ENCODE measurements at regions not wholly inside any gene's neighbourhood (a gene's known extent, or its start where the extent isn't known, plus 50 kb on each side); places are given as distances from the start of the nearest gene placed in this dataset.
"Not testable (repeated sequence)": the region's sequence is repeated elsewhere in the genome, so short reads cannot be mapped to it uniquely, and the experiment has no call there.

DNA sequence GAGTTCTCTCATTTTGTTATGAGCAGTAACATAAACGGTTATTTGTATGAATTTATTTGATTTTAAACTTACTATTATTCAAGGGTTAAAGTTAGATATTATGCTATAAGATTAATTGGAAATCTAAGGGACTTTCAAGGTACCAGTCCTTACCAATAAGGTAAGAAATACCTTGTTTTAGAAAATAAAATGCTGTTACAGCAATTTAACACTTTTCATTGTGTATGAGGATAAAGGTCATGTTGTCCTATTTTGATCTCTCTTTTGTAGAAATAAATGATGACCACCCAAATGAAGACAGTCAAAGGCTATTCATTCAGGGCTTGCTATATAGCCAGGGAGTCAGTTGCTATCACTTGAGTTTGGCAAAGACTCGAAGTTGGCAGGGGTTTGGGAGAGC, 1185.9 kb upstream of the GOT2 start:
- no peak for DNase-seq

DNA sequence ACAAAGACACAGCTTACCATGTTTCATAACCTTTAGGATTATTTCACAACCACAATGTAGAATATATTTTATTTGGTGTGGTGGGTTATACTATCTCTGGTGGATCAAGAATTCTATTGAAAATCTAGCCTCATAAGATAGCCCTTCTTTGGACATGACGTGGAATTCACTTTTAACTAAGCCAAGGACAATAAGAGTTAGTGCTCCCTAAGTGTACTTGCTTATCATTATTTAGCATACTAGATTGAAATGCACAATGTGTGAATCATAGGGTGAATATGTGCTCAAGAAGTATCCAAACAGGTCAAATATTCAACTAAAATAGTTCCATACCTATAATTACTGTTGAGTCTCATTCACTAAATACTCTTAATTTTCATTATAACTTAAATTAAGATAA, 1179.5 kb upstream of the GOT2 start:
- DNase-seq: no peak

DNA sequence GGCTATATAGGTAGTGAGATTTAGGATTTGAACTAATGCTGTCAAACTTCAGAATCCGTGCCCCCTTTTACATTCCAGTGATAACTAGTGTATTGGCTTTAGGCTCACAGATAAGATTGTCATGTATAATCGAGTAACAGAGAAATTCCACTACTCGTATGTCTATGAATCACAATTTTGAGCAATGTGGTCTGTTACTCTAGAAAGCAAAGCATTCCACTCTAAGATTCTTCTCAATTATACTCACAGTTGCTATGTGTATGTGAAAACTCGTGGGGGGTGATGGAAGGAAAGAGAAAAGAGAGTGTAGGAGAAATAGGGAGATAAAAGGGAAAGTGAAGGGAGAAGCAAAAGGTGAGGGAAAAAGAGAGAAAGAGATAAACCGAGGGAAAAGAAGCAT, 1175.1 kb upstream of the GOT2 start:
- DNase-seq: no peak

DNA sequence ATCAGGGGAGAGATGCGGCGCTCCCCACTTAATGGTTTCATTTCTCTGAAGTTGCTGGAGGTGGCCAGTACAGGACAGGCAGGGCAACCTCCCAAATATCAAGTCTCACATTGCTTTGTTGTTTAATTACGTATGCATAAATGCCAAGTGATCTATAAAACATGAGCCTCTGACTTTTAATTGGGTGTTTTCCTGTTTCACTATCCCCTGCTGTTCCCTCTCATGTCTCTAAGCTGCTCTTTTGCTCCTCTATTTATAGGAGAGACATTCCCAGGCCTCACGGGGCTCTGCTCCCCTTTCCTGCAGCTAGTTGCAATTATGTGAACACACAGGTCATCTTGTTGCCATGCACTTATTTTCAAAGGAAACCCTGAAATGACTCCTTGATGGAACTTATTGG, 1173.5 kb upstream of the GOT2 start:
- DNase-seq: no peak

DNA sequence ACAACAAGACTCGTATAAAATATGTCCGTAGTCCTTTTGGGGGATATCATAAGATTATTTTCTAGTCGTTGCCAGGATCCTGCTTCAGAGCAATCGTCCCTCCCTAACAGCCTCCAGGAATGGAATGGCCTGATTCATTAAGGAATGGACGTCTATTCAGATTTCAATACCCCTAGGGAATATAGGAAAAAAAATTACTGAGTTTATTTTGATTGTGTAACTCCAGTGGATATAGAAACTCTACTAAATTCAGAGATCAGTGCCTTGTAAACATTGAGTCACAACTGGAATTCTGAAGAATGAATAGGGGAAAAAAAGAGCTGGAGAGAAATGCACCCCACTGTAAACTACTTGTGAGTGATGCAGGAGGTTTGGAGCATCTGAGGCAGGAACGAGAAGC, 1171.5 kb upstream of the GOT2 start:
- no peak for DNase-seq

DNA sequence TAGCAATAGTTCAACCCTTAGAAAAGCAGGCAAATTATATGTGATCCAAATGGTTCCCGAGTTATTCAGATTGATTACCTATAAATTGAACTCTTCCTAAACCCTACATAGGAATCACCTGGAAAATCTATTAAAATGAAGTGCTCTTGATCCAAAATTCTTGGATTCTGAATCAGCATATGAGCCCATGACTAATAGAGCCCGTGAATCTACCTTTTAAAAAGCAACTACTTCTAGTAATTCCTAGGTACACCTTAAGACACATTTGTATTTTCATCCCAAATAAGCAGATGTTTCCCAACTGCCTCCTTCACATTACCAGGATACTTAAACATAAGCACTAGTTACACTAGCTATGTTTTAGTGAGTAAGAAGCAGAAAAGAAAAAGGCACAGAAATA, 1171.0 kb upstream of the GOT2 start:
- no peak for DNase-seq

DNA sequence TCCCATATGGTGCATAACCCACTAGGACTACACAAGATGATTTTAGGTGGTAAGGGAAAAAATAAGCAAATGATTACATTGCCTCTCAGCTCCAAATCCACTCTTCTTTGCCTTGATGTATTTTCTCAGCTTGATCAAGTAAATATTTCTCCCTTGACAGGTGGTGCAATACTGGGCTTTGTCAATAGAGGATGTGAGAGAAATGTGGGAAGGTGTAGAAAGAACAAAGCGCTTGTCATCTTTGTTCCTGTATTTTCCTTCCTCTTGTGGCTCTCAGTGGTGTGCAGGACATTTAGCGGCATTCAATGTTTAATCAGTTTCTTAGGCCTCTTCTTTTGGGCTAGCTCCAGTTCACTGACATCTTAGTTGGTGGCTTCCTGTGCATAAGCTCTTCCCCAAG, 1165.8 kb upstream of the GOT2 start:
- no peak for DNase-seq

DNA sequence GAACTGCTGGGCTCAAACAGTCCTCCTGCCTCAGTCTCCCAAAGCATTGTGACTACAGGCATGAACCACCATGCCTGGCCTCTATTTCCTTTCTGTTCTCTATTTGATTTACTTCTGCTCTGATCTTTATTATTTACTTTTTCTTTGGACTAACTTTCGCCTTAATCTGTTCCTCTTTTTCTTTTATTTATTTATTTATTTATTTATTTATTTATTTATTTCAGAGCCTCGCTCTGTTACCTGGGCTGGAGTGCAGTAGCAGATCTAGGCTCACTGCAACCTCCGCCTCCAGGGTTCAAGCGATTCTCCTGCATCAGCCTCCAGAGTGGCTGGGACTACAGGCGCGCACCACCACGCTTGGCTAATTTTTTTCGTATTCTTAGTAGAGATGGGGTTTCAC, 1158.3 kb upstream of the GOT2 start:
- DNase-seq: no peak

DNA sequence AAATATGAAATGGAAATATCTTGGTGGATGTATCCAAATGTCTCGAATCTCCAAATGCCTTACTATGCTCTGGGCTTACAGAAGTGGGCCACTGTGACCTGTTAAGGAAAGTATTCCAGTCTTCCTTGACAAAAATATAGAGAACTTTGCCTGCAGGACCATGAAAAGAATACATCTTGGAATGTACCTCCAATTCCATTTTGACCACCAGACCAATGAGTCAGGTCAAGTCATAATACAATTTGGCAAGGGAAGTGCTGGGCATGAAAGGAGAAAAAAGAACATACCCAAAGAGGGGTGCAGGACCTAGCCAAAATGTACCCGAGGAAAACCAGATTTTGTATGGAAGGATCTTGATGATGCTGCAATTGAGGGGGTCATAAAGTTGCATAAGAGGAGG, 1153.7 kb upstream of the GOT2 start:
- no peak for DNase-seq

DNA sequence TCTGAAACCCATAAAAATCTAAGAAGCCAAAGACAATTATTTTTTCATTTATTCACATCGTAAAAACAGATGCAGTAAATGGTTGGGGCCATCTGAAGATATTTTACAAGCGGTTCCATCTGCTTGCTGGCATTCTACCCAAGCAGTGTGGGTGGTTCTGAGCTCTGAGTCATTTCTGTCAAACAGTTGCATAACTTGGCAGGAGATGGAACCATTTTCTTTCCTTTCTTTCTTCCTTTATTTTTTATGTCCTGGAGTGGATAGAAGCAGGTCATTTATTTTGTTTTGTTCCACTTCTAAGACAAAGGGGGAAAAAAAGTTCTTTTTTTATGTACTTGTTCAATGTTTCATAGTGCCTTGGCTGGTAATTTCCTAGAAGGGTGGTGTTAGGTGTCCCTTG, 1151.9 kb upstream of the GOT2 start:
- no peak for DNase-seq

DNA sequence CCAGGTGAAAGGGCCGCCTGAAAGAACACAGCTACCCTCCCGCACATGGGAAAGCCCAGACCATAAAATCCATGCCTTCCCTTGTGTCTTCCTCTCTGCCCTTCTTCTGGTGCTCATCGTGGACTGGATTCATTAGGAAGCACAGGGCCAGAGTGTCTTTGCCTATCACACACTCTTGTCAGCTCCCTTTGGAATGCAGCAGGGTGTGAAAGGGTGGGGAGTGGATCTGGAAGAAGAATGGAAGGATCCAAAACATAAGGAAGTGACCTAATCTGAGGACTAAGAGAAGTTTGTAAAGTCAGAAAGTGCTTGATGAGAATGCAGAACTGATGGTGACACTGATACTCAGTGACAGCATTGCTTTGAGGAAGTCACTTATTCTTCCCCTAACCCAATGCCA, 1147.3 kb upstream of the GOT2 start:
- DNase-seq: no peak

DNA sequence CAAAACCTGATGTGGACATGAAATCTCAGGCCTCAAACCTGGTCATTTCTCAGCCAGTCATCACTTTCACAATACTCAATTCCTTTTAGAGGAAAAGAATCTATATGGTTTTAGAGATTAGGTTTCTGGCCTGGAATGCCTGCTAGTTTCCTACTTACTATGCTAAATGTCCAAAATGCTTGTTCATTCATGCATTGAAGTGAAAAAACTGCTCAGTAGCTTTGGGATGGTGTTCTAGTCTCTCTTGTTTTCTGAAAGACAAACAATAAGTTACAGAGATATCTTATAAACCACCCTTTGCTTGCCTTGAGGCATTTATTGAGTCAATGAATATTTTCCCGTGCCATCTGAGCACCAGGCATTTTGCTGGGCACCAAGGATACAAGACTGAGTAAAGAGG, 1146.5 kb upstream of the GOT2 start:
- no peak for DNase-seq

DNA sequence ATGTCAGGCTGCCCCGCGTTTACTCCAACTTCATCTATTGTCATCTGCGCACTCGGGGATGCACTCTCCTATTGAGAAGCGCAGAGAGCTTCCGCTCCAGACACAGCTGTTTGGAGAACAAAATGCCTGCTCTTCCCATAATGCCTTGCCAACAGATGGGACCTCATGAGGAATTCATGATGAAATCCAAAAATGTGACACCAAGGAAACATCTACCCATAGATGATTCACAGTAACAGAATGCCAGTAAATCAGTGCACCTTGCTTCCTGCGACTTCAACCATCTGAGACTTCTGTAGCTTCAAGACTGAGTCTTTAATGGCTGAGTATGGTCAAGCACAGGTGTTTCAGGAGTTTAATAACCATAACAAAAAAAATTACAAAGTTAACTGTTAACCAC, 1144.9 kb upstream of the GOT2 start:
- DNase-seq: no peak

DNA sequence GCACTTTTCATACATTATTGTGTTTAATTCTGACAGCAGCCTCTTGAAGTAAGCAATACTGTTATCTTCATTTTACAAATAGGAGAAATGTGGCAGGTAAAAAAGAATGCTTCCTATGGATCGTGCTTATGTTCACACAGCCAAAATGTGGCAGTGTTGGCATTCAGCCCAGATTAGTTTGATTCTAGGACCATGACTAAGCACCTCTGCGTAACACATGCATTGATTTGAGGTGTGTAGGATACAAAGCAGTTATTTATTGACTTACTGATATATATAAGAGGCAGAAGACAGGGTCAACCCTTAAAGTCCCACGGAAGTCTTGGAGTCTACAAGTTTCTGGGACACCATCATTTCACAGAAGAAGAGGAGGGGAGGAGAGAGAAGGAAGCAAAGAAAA, 1144.4 kb upstream of the GOT2 start:
- DNase-seq: peak; percentile 46

DNA sequence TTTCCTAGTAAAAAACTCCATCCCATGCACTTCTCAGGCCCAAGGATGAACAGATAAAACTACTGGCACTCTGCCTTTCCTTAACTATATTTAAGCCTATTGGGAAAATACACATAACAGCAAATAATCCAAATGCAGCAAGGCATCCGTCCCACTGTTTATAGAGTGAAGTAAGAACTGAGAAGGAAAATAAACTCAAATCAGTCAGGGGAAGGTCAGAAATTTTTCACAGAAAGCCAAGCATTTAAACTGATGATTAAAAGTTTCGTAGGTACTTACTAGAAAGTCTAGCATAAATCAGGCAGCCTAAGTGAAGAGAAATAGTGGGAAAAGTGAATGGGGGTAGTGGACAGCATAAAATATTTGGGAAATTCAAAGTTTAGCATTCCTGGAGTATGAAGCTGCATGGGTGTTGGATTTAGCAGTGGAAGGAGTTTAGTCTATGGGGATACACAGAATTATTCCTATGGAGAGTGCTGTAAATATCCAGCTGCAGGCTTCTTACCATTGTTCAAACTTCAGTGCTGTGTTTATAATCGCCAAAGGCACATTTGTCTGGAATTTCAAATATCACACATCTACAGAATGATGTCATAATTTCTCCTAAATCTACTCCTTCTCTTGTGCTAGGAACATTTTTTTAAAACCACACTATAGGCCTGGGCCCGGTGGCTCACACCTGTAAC, 1131.0 kb upstream of the GOT2 start:
- no peak for DNase-seq

DNA sequence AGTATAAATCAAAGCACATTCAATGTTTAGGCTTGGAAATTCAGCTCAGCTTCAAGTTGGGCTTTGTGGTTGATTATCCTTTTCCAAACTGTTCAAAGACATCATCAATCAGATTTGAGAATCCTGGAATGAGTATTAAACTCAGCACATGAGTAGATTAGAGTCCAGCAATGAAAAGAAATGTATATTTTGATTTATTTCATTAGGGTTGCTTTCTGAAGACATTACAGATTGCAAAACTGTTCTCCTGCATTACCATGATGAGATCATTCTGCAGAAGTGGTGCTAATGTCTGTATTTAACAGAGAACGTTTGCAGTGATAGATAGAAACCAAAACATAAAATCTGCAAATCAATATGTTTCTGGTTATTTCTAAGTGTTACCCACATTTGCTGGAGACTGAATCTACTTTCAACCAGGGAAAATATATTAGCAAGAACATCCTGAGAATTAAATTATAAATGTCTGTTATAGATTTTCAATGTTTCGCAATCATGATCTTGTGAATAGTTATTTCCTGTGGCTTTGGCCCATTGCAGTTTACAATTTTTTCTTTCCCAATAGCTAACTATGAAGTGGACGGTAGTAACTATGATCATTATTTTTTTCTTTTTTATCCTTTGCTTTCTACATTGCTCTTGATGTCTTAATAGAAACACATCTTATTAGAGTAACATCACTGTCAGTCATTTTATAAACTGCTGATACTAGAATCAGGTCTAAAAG, 1125.7 kb upstream of the GOT2 start:
- no peak for DNase-seq

DNA sequence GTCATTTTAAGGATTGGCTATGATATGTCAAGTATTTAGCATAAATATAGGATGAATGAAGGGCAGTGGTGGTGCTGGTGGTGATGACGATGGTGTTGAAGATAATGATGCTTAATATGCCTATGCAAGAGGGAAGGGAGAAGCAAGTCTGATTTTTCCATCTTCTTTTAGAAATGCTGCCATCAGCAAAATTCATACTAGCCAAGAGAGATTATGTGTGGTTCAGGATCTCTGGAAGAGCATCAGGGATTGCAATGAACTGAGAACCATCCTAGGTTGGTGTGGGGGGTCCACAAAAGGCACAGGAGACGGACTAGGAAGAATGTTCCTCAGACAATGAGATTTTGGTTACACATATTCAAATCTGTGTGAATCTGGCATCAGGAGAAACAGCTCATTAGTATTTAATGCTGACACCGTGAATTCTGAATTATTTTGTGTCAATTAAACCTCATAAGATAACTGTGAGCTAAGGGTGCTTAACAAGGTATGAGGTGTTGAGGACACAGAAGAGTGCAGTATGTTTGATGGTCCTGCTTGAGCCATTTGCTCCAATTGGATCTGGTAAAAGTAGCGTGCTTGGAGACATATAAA, 1120.8 kb upstream of the GOT2 start:
- no peak for DNase-seq

DNA sequence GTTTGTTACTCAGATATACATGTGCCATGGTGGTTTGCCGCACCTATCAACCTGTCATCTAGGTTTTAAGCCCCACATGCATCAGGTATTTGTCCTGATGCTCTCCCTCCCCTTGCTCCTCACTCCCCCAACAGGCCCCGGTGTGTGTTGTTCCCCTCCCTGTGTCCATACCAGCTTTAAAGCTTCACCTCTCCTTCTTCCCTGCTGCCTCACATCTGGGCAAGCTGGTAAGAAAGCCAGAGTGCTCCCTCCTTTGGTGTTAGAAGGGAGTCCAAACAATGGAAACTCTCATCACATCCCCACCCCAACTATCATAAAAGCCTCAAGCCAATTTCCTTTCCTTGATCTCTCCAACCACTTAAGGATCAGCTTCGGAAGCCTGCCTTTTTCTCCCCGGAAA, 1115.6 kb upstream of the GOT2 start:
- DNase-seq: no peak

DNA sequence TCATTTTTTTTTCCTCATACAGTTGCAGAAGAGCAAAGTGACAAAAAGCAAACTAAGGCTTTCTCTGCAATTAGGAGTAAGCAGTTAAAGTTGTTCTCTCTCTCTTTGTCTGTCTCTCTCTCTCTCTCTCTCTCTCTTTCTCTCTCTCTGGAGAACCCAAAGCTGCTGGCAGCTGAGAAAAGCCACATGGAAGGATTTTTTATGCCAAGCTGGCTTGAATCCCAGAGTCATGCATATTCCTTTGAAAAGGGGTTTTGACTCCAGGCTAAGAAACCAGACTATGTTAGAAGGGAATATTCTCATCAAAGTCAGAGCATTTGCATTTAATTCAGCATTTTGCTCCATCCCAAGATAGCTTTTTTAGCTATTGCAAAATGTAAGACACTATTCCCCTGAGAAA, 1114.2 kb upstream of the GOT2 start:
- DNase-seq: no peak

DNA sequence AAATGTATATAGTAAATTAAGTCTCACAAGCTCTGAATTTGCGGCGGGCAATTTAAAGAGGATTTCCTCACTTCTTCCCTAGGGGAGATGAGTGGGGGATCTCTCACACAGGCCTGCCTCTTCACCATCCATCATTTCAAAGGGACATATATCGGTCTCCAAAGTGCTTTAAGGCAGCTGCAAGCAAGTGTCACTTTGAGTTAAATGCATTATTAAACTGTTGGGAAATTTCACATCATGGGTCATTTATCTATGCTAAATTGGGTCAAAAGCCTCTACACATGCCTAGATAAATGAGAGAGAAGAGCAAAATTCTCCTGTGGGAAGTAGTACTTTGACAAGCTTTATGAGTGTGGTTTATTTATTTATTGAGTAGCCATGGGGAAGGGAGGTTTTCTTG, 1106.1 kb upstream of the GOT2 start:
- DNase-seq: no peak

DNA sequence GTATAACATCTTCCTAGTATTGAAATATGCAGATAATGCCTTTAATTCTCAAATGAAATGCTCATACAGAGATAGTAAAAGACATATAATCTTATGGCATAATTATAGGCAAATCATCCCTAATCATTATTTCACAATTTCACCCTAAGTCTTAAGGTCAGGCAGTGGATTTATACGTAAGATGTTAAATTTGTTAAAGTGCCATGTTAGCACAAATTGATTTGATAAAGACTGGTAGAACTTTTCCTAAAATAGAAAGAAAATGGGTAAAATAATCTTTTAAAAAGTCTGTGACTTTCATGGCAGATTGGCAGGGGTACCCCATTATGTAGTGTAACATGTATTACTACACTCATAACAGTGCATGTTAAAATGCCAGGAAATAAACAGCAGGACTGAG, 1092.7 kb upstream of the GOT2 start:
- no peak for DNase-seq

DNA sequence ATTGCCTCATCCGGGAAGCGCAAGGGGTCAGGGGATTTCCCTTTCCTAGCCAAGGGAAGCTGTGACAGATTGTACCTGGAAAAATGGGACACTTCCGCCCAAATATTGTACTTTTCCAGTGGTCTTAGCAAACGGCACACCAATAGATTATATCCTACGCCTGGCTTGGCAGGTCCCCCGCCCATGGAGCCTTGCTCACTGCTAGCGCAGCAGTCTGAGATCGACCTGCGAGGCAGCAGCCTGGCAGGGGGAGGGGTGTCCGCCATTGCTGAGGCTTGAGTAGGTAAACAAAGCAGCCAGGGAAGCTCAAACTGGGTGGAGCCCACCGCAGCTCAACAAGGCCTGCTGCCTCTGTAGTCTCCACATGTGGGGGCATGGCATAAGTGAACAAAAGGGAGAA, 1075.4 kb upstream of the GOT2 start:
- not testable (repeated sequence) for DNase-seq

DNA sequence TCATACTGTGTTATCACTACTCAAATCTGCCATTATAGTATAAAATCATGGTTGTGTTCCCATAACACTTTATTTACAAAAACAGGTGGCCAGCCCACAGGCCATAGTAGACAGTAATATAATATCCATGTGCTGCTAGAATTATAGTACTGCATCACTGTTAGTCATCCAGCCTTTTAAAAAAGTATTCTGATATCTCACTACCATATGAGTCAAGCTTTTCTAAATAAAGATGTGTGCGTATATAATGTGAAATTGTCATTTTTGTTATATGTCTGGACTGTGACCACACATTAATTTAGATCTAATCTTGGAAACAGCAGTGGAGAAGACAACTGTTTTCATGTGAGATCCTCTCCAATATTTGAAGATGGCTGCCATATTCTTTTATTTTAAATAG, 1049.1 kb upstream of the GOT2 start:
- no peak for DNase-seq

DNA sequence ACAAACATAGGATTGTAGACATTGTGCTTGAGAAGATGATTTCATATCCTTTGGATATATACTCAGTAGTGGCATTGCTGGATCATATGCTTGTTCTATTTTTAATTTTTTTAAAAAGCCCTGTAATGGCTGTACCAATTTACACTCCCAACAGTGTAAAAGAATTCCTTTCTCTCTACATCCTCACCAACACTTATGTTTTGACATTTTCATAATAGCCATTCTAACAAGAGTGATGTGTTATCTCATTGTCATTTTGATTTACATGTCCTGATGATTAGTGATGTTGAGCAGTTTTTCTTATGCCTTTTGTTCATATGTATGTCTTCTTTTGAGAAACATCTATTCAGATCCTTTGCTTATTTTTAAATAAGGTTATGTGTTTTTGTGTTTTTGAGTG, 1039.2 kb upstream of the GOT2 start:
- DNase-seq: no peak

DNA sequence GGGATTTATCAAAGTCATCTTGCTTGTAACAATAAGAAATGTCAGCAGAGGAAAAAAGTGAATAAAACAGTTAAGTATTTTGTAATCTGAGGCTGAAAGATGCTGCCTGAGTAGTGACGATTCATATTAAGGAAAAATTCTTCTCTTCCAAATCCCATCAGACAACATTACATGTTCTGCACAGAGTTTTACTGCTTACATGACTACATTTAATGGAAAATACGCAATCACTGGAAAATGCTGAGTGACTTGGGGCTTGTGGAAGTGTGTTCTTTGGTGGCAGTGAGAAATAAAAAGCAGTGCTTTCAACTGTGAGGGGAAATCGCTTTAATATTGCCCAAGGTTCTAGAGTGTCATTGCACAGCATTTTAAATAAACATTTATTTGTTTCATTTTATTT, 1025.2 kb upstream of the GOT2 start:
- DNase-seq: no peak

All from DMS153 (cell line).